Iris pigment epithelial cell (primary cell): ENCODE measurements at regions not wholly inside any gene's neighbourhood (a gene's known extent, or its start where the extent isn't known, plus 50 kb on each side); places are given as distances from the start of the nearest gene placed in this dataset.
"Not testable (repeated sequence)": the region's sequence is repeated elsewhere in the genome, so short reads cannot be mapped to it uniquely, and the experiment has no call there.

ENCODE experiments used
- DNase-seq: peaks from one replicate; pipeline ENCODE4 v3.0.0-alpha.2; 2011; ENCODE audit warnings: low read depth

GRCh38 chr7:85415743-85416142, 228.9 kb upstream of the SEMA3D start:
- DNase-seq: no peak

DNA sequence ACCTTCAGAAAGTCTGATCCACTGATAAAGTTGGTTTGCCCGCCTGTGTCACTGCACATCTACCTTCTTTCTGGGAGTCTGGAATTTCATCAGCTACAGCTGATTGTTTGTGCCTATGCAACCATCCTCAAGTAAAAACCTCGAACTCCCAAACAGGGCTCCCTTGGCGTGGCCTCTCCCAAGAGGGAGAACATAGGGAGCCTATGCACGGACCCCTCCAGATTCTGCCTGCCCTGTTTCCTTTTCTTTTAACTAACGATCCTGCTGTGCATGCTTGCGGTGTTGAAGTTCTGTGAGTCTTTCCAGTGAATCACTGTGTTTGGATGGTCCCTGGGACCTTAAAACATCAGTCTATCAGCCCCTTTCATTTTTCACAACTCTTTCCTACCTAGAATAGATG, 226.9 kb upstream of the SEMA3D start:
- DNase-seq: no peak

DNA sequence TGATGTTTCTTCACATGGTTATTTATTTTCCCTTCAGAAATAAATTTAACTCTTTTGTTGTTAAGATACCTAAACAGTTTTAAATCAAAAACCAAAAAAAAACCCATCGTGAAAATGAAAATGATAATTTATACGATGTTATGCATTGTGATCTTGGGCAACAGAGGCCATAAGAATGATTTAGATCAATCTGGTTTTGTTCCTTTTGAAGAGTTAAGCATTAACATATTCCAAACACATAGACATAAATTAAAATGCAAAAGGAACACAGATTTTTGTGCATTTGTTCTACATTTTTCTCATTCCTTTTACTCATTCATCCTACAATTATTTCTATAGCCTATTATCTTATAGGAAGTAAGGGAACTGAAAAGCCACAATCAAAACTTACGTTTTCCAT, 226.1 kb upstream of the SEMA3D start:
- DNase-seq: no peak

GRCh38 chr7:85407391-85407790, 220.5 kb upstream of the SEMA3D start:
- no peak for DNase-seq

GRCh38 chr7:85405016-85405902, 218.4 kb upstream of the SEMA3D start:
- DNase-seq: no peak

DNA sequence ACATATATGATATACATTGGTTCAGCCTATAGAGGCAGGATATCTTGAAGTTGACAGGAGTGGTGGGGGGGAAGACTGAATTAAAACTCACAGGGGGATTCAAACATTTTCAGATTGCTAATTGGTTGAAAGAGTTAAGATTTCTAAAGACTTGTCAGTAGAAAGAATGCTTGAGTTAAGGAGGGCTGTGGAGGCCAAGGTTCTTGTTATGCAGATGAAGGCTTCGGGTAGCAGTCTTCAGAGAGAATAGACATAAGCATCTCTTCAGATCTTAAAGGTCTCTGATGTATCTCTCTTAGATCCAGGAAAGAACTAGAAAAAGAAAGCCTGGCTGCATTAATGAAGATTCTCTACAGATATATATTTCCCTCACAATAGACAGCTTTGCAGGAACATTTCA, 209.8 kb upstream of the SEMA3D start:
- no peak for DNase-seq

DNA sequence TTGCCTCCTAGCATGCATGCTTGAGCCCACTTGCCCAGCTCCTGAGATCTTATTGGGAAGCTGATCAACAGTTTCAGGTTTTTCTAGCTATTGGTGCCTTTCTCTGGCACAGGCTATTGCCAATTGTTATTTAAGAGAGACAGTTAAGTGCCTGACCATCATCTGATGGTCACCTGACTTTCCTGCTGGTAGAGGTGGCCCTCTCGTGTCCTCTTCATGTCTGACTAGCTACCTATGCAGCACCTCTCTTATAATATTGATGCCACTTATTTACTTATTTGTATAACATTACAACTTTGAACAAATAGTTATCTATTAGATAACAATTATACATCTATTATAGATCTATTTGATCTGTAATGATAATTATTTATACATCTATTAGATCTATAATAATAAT, 205.9 kb upstream of the SEMA3D start:
- no peak for DNase-seq

- DNase-seq: no peak
Observed at GRCh38 chr7:85392326-85392725, 205.5 kb upstream of the SEMA3D start.

DNA sequence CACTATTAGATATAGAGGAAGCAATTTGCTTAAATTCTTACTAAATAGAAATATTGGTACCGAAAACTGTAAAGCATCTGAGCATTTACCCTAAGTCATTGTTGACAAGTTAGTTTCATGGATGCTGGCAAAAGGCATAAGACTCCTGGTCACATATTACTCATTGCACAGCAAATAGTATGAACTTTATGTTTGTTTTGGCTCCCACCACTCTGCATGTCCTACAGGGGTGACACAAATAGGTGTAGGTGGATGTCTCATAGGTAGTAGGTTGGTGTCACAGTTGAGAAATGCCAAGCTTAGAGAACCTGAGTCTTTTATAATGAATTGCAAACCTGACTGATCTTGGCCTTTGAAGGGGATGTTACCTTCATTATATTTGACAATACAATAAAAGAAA, 199.6 kb upstream of the SEMA3D start:
- DNase-seq: no peak

DNA sequence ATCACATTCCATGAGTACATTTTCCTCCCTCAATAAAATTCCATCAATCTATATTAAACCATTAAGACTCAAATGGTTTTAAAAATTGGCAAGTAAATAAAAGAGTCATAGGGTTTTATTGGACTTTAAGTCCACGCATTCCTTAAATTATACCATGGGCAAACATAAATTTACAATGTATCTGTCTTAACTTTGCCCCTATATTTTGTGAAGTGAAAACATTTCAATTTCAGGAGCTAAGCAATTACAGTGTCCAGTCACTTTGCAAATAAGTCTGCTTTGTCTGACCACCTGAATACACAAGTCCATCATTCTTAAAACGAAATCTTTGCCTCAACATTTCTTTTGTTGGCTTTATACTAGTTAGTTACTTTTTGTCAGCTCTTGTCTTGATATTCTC, 197.5 kb upstream of the SEMA3D start:
- DNase-seq: no peak

GRCh38 chr7:85381212-85381611, 194.4 kb upstream of the SEMA3D start:
- no peak for DNase-seq

GRCh38 chr7:85376589-85376988, 189.7 kb upstream of the SEMA3D start:
- DNase-seq: no peak

- DNase-seq: no peak
Observed at GRCh38 chr7:85356916-85357315, 170.1 kb upstream of the SEMA3D start.

GRCh38 chr7:85343484-85343883, 156.6 kb upstream of the SEMA3D start:
- no peak for DNase-seq

GRCh38 chr7:85342781-85343180, 155.9 kb upstream of the SEMA3D start:
- no peak for DNase-seq

- DNase-seq: no peak
Observed at GRCh38 chr7:85341973-85342372, 155.1 kb upstream of the SEMA3D start.

- no peak for DNase-seq
Observed at GRCh38 chr7:85341121-85341520, 154.3 kb upstream of the SEMA3D start.

- no peak for DNase-seq
Observed at GRCh38 chr7:85336086-85336485, 149.2 kb upstream of the SEMA3D start.

DNA sequence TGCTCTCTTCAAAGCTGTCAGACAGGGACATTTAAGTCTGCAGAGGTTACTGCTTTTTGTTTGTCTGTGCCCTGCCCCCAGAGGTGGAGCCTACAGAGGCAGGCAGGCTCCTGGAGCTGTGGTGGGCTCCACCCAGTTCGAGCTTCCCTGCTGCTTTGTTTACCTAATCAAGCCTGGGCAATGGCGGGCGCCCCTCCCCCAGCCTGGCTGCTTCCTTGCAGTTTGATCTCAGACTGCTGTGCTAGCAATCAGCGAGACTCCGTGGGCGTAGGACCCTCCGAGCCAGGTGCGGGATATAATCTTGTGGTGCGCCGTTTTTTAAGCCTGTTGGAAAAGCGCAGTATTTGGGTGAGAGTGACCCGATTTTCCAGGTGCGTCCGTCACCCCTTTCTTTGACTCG, 148.3 kb upstream of the SEMA3D start:
- DNase-seq: not testable (repeated sequence)

- DNase-seq: no peak
Observed at GRCh38 chr7:85328456-85328998, 141.7 kb upstream of the SEMA3D start.

DNA sequence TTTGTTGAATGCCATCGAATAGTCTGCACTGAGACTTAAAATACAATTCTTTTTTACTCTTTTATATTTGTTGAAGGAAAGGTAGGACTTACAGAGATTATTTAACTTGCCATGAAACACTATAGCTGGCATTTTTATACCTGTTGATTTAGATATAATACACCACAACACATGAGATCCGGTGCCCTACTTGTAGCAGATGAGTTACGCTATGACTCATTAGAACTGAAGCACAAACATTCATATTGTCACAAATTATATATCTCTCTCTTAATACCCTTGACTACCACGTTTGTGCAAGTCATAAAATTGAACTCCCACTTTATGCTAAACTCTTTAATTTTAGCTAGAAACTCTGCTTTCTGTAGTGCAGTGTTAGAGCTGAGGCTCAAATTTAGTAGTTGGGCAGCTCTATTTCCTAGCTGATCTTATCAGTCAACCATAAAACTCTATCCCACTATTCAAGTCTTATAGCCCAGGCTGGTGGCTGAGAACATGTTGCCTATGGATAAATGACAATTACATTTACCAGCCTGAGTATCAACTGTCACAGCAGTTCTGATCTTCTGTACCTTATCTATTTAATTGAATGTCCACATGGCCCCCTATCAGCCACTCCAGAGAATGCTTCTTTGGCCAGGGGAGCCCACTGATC, 137.4 kb upstream of the SEMA3D start:
- no peak for DNase-seq

- DNase-seq: no peak
Observed at GRCh38 chr7:85322252-85322651, 135.4 kb upstream of the SEMA3D start.

GRCh38 chr7:85320699-85321476, 134.0 kb upstream of the SEMA3D start:
- no peak for DNase-seq
